NB4 (cell line): ENCODE measurements at regions not wholly inside any gene's neighbourhood (a gene's known extent, or its start where the extent isn't known, plus 50 kb on each side); places are given as distances from the start of the nearest gene placed in this dataset.

Experiments used
- MAX ChIP-seq: IDR thresholded peaks from 2 replicates; pipeline ENCODE4 v1.6.1; 2011; ENCODE audit warnings: low read depth, low read length
- POLR2A ChIP-seq: IDR thresholded peaks from 2 replicates; pipeline ENCODE4 v1.6.1; 2011; ENCODE audit warnings: mild to moderate bottlenecking; ENCODE audit not compliant: insufficient read length; ENCODE audit errors: extremely low read depth
- TF ChIP-seq, protein P1 (sequence below): IDR thresholded peaks from one replicate; pipeline ENCODE4 v1.5.1; 2012; ENCODE audit warnings: low read depth, low read length

GRCh38 chr9:10705383-10705782 lies 92.6 kb upstream of the PTPRD start:
- TF ChIP-seq, protein P1, sequence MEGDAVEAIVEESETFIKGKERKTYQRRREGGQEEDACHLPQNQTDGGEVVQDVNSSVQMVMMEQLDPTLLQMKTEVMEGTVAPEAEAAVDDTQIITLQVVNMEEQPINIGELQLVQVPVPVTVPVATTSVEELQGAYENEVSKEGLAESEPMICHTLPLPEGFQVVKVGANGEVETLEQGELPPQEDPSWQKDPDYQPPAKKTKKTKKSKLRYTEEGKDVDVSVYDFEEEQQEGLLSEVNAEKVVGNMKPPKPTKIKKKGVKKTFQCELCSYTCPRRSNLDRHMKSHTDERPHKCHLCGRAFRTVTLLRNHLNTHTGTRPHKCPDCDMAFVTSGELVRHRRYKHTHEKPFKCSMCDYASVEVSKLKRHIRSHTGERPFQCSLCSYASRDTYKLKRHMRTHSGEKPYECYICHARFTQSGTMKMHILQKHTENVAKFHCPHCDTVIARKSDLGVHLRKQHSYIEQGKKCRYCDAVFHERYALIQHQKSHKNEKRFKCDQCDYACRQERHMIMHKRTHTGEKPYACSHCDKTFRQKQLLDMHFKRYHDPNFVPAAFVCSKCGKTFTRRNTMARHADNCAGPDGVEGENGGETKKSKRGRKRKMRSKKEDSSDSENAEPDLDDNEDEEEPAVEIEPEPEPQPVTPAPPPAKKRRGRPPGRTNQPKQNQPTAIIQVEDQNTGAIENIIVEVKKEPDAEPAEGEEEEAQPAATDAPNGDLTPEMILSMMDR: no peak
- TF ChIP-seq MAX (no peak), POLR2A (no peak)
